HG02943 (cell line): ENCODE measurements at regions not wholly inside any gene's neighbourhood (a gene's known extent, or its start where the extent isn't known, plus 50 kb on each side); places are given as distances from the start of the nearest gene placed in this dataset.
"Not testable (repeated sequence)": the region's sequence is repeated elsewhere in the genome, so short reads cannot be mapped to it uniquely, and the experiment has no call there.

ENCODE experiments used
- ATAC-seq: cut with Tn5 transposase; IDR thresholded peaks from one replicate; pipeline ENCODE4 v1.9.1; 2021; ENCODE audit warnings: mild to moderate bottlenecking, low read depth, moderate library complexity; ENCODE audit not compliant: unreplicated experiment

GRCh38 chr7:76927741-76928393, 104.3 kb downstream of the SPDYE17 start:
- ATAC-seq, result not testable (repeated sequence)

- ATAC-seq, result not testable (repeated sequence)
Observed at GRCh38 chr7:76926416-76926815, 105.7 kb downstream of the SPDYE17 start.

- not testable (repeated sequence) for ATAC-seq
Observed at GRCh38 chr7:76924756-76925155, 107.4 kb downstream of the SPDYE17 start.

GRCh38 chr7:76918619-76919018, 113.5 kb downstream of the SPDYE17 start:
- not testable (repeated sequence) for ATAC-seq

- ATAC-seq, result not testable (repeated sequence)
Observed at GRCh38 chr7:76914361-76914760, 117.8 kb downstream of the SPDYE17 start.

- not testable (repeated sequence) for ATAC-seq
Observed at GRCh38 chr7:76912011-76912814, 119.9 kb downstream of the SPDYE17 start.

GRCh38 chr7:76904688-76905087, 127.5 kb downstream of the SPDYE17 start:
- ATAC-seq, result not testable (repeated sequence)

- ATAC-seq, result not testable (repeated sequence)
Observed at GRCh38 chr7:76901944-76902710, 130.0 kb downstream of the SPDYE17 start.

GRCh38 chr7:76898807-76899206, 133.4 kb downstream of the SPDYE17 start:
- not testable (repeated sequence) for ATAC-seq

GRCh38 chr7:76897007-76897406, 135.2 kb downstream of the SPDYE17 start:
- ATAC-seq, result not testable (repeated sequence)

- not testable (repeated sequence) for ATAC-seq
Observed at GRCh38 chr7:76895696-76896095, 136.5 kb downstream of the SPDYE17 start.

GRCh38 chr7:76891771-76892170, 140.4 kb downstream of the SPDYE17 start:
- not testable (repeated sequence) for ATAC-seq

GRCh38 chr7:76879733-76880288, 152.3 kb downstream of the SPDYE17 start:
- not testable (repeated sequence) for ATAC-seq

- ATAC-seq, result not testable (repeated sequence)
Observed at GRCh38 chr7:76875760-76876159, 156.4 kb downstream of the SPDYE17 start.

- not testable (repeated sequence) for ATAC-seq
Observed at GRCh38 chr7:76870504-76870808, 161.7 kb downstream of the SPDYE17 start.

GRCh38 chr7:76867364-76867889, 164.7 kb downstream of the SPDYE17 start:
- ATAC-seq, result not testable (repeated sequence)

- ATAC-seq, result not testable (repeated sequence)
Observed at GRCh38 chr7:76863150-76863773, 168.9 kb downstream of the SPDYE17 start.

- ATAC-seq, result not testable (repeated sequence)
Observed at GRCh38 chr7:76862241-76862640, 169.9 kb downstream of the SPDYE17 start.

GRCh38 chr7:76859933-76860332, 172.2 kb downstream of the SPDYE17 start:
- ATAC-seq, result not testable (repeated sequence)

- not testable (repeated sequence) for ATAC-seq
Observed at GRCh38 chr7:76854631-76855030, 177.5 kb downstream of the SPDYE17 start.
